Mesenchymal stem cell (in vitro differentiated cells and primary cell): ENCODE measurements at regions not wholly inside any gene's neighbourhood (a gene's known extent, or its start where the extent isn't known, plus 50 kb on each side); places are given as distances from the start of the nearest gene placed in this dataset.

Source experiments
- DNase-seq: peaks from one replicate; pipeline ENCODE4 v3.0.0-alpha.2; 2013
- H2AFZ ChIP-seq: one replicate; pipeline ENCODE4 v1.6.1; 2013; ENCODE audit warnings: low read depth, mild to moderate bottlenecking, control low read depth, inconsistent platforms, low read length, moderate library complexity
- H2AK5ac ChIP-seq: 2 replicates; pipeline ENCODE4 v1.6.1; 2013; ENCODE audit warnings: low read length, moderate library complexity, mild to moderate bottlenecking, inconsistent platforms; ENCODE audit not compliant: severe bottlenecking
- H2BK120ac ChIP-seq: one replicate; pipeline ENCODE4 v1.6.1; 2013; ENCODE audit warnings: low read depth, mild to moderate bottlenecking, inconsistent platforms, low read length, moderate library complexity
- H2BK12ac ChIP-seq, 2 experiments: one replicate each; pipeline ENCODE4 v1.6.1; 2013; ENCODE audit warnings: inconsistent platforms in 2 of 2, low read length in 2 of 2, mild to moderate bottlenecking in 2 of 2, moderate library complexity in 2 of 2, control low read depth in 1 of 2
- H2BK15ac ChIP-seq: one replicate; pipeline ENCODE4 v1.6.1; 2013; ENCODE audit warnings: mild to moderate bottlenecking, low read depth, inconsistent platforms; ENCODE audit not compliant: poor library complexity, severe bottlenecking
- H2BK5ac ChIP-seq: 2 replicates; pipeline ENCODE4 v1.6.1; 2013; ENCODE audit warnings: low read depth, mild to moderate bottlenecking, low read length, control low read depth, inconsistent platforms; ENCODE audit not compliant: poor library complexity, severe bottlenecking
- H3K14ac ChIP-seq, 2 experiments: one replicate each; pipeline ENCODE4 v1.6.1; 2013; ENCODE audit warnings: inconsistent platforms in 2 of 2, low read length in 2 of 2, control low read depth in 1 of 2, mild to moderate bottlenecking in 1 of 2, moderate library complexity in 1 of 2
- H3K18ac ChIP-seq, 2 experiments: one replicate each; pipeline ENCODE4 v1.6.1; 2013; ENCODE audit warnings: inconsistent platforms in 2 of 2, low read length in 2 of 2, control low read depth in 1 of 2, low read depth in 1 of 2, mild to moderate bottlenecking in 1 of 2
- H3K23ac ChIP-seq, 2 experiments: one replicate each; pipeline ENCODE4 v1.6.1; 2013; ENCODE audit warnings: inconsistent platforms in 2 of 2, low read length in 2 of 2, mild to moderate bottlenecking in 2 of 2, moderate library complexity in 2 of 2, control low read depth in 1 of 2
- H3K27ac ChIP-seq: 2 replicates; pipeline ENCODE4 v1.5.1; 2013; ENCODE audit warnings: mild to moderate bottlenecking, moderate library complexity, low read length, control low read depth, inconsistent platforms; ENCODE audit not compliant: poor library complexity, severe bottlenecking
- H3K27me3 ChIP-seq, 2 experiments: 2 replicates each; pipeline versions ENCODE4 v1.6.1 to v1.7.0; 2013; ENCODE audit warnings: low read length in 2 of 2, mild to moderate bottlenecking in 2 of 2, moderate library complexity in 2 of 2, control low read depth in 1 of 2, inconsistent platforms in 1 of 2; ENCODE audit not compliant: control insufficient read depth in 1 of 2, insufficient read depth in 1 of 2
- H3K36me3 ChIP-seq, 2 experiments: 2 replicates each; pipeline versions ENCODE4 v1.6.1 to v1.7.0; 2013; ENCODE audit warnings: low read length in 2 of 2, control low read depth in 1 of 2, inconsistent platforms in 1 of 2, low read depth in 1 of 2, mild to moderate bottlenecking in 1 of 2; ENCODE audit not compliant: insufficient read depth in 2 of 2, control insufficient read depth in 1 of 2
- H3K4ac ChIP-seq, 2 experiments: one replicate each; pipeline ENCODE4 v1.6.1; 2013; ENCODE audit warnings: inconsistent platforms in 2 of 2, low read length in 2 of 2, mild to moderate bottlenecking in 2 of 2, moderate library complexity in 2 of 2, control low read depth in 1 of 2, low read depth in 1 of 2
- H3K4me1 ChIP-seq: 2 replicates; pipeline ENCODE4 v1.6.1; 2013; ENCODE audit warnings: low read depth, low read length, control low read depth; ENCODE audit not compliant: control insufficient read depth, insufficient read depth
- H3K4me2 ChIP-seq: 2 replicates; pipeline ENCODE4 v1.6.1; 2013; ENCODE audit warnings: low read length, mild to moderate bottlenecking, inconsistent platforms; ENCODE audit not compliant: poor library complexity, severe bottlenecking
- H3K4me3 ChIP-seq, 2 experiments: 2 replicates each; pipeline versions ENCODE4 v1.5.1 to v1.7.0; 2013; ENCODE audit warnings: low read length in 2 of 2, mild to moderate bottlenecking in 2 of 2, control low read depth in 1 of 2, low read depth in 1 of 2; ENCODE audit not compliant: insufficient read depth in 1 of 2
- H3K79me1 ChIP-seq: replicated peaks from 2 replicates; pipeline ENCODE4 v1.6.1; 2013; ENCODE audit warnings: mild to moderate bottlenecking, control low read depth, low read length, inconsistent platforms; ENCODE audit not compliant: poor library complexity, severe bottlenecking
- H3K9ac ChIP-seq: 2 replicates; pipeline ENCODE4 v1.7.0; 2013; ENCODE audit warnings: mild to moderate bottlenecking, low read length, moderate library complexity
- H3K9me3 ChIP-seq: 2 replicates; pipeline ENCODE4 v1.7.0; 2013; ENCODE audit warnings: mild to moderate bottlenecking, low read length; ENCODE audit not compliant: control insufficient read depth
- H4K8ac ChIP-seq: one replicate; pipeline ENCODE4 v1.6.1; 2013; ENCODE audit warnings: inconsistent platforms, mild to moderate bottlenecking, low read length, moderate library complexity
- H4K91ac ChIP-seq: one replicate; pipeline ENCODE4 v1.6.1; 2013; ENCODE audit warnings: mild to moderate bottlenecking, low read length, inconsistent platforms
- WGBS: methylation state at CpG from one replicate; pipeline ENCODE4 v1.1.7; 2013; ENCODE audit warnings: mixed read lengths; 5-methylcytosine and 5-hydroxymethylcytosine counted together

DNA sequence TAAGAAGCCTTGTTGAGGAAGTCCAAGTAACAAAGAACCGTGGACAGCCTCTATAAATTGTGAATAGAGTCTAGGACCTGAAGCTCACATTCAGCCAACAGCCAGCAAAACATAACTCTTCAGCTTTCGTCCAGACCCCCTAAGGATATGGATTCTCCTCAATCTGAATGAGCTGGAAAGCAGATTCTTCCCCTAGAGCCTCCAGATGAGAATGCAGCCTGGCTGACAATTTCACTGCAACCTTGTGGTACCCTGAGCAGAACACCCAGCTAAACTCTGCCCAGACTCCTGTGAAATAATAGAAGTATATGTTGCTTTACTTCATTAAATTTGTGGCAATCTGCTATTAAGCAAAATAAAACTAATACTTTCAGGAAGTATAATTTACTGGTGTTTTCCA is 483.5 kb upstream of the SLC8A1 start:
- Histone ChIP-seq H4K91ac (no peak overlapping the region), H2AK5ac (no peak overlapping the region), H3K27ac (no peak overlapping the region), H2BK15ac (no peak overlapping the region), H3K14ac (no peak overlapping the region), H3K27me3 (no peaks in the 10 kb centered on the region), H3K9me3 (peaks cover 17% of the 10 kb centered on the region), H3K4ac (no peak overlapping the region), H3K4me3 (no peak overlapping the region), H3K9ac (no peak overlapping the region), H2AFZ (no peak overlapping the region), H3K23ac (no peak overlapping the region), H3K18ac (no peak overlapping the region), H3K79me1 (no peaks in the 10 kb centered on the region), H3K4me1 (no peaks in the 10 kb centered on the region), H2BK12ac (no peak overlapping the region), H3K36me3 (no peaks in the 10 kb centered on the region), H2BK5ac (no peak overlapping the region), H3K4me2 (no peak overlapping the region), H4K8ac (no peak overlapping the region), H2BK120ac (no peak overlapping the region)
- DNase-seq: no peak
- WGBS: 28% methylated on average over 2 of the region's 2 CpGs

DNA sequence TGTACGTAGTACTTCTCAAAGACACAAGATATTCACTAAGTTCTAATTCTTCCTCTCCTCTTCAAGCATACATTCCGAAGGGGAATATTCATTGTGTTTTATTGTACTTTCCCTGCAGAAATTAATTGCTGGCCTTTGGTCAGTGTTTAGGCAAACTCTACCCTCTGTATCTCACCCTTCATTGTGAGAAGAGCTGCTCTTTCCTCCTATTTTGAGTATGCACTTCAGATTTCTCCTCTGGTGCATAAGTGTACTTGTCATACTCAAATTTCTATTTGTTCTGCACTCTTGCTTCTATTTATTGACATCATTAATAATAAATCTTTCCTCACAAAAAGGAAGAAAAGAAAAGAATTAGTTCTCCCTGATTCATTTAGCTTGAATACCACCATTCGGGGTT is 485.4 kb upstream of the SLC8A1 start:
- Histone ChIP-seq H2AK5ac (no peak overlapping the region), H3K23ac (no peak overlapping the region), H3K18ac (no peak overlapping the region), H3K36me3 (no peaks in the 10 kb centered on the region), H3K14ac (no peak overlapping the region), H3K4ac (no peak overlapping the region), H3K9ac (no peak overlapping the region), H4K91ac (no peak overlapping the region), H2BK5ac (no peak overlapping the region), H2BK15ac (no peak overlapping the region), H4K8ac (no peak overlapping the region), H3K27ac (no peak overlapping the region), H3K9me3 (peaks cover 25% of the 10 kb centered on the region), H3K27me3 (no peaks in the 10 kb centered on the region), H2BK12ac (no peak overlapping the region), H2BK120ac (no peak overlapping the region), H3K4me3 (no peak overlapping the region), H3K4me1 (no peaks in the 10 kb centered on the region), H2AFZ (no peak overlapping the region), H3K4me2 (no peak overlapping the region), H3K79me1 (no peaks in the 10 kb centered on the region)
- WGBS: 75% methylated on average over 2 of the region's 3 CpGs
- DNase-seq: no peak

DNA sequence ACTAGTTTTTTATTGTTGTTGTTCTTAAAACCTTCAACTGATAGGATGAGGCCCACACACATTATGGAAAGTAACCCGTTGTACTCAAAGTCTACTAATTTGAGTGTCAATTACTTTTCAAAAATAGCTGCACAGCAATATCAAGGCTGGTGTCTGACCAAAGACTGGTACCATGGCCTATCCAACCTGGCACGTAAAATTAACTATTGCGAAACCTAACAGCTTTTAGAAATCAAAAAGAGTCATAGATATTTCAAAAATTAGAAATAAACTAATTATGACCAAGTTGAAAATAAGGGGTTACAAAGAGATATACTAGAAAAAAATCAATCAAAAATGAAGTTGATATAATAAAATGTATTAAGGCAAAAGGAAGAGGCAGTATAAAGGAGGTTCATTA is 501.5 kb upstream of the SLC8A1 start:
- Histone ChIP-seq H3K79me1 (no peaks in the 10 kb centered on the region), H3K4me3 (no peak overlapping the region), H4K8ac (no peak overlapping the region), H3K36me3 (no peaks in the 10 kb centered on the region), H2BK12ac (no peak overlapping the region), H3K4me1 (no peaks in the 10 kb centered on the region), H2BK5ac (no peak overlapping the region), H3K27me3 (no peaks in the 10 kb centered on the region), H2BK120ac (no peak overlapping the region), H4K91ac (no peak overlapping the region), H3K4ac (no peak overlapping the region), H3K18ac (no peak overlapping the region), H3K14ac (no peak overlapping the region), H3K27ac (no peak overlapping the region), H3K9me3 (peaks cover 3% of the 10 kb centered on the region), H3K9ac (no peak overlapping the region), H2AK5ac (no peak overlapping the region), H3K23ac (no peak overlapping the region), H2BK15ac (no peak overlapping the region), H3K4me2 (no peak overlapping the region), H2AFZ (no peak overlapping the region)
- DNase-seq: no peak
- 80% methylated on average over 1 of the region's 3 CpGs for WGBS

DNA sequence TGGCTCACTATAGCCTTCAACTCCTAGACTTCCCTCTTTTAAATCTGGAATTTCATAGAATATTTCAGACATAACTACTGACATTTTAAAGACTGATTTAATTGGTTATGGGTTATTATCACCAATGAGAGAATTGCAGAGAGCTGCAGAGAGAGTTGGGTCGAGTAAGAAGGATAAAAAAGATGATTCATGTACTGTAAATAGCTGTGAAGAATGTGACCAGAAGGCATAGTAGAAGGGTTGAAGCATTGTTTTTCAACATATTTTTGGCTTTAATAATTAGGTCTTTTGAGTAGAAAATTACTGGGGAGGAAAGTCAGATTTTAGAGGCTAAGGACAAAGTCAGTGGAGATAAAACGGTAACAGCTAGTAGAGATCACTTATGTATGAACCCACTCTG is 503.2 kb upstream of the SLC8A1 start:
- Histone ChIP-seq H3K14ac (no peak overlapping the region), H4K8ac (no peak overlapping the region), H3K4me3 (no peak overlapping the region), H3K9me3 (peaks cover 3% of the 10 kb centered on the region), H2BK5ac (no peak overlapping the region), H3K36me3 (no peaks in the 10 kb centered on the region), H2AFZ (no peak overlapping the region), H3K4me1 (no peaks in the 10 kb centered on the region), H2BK15ac (no peak overlapping the region), H4K91ac (no peak overlapping the region), H3K4ac (no peak overlapping the region), H2AK5ac (no peak overlapping the region), H2BK12ac (no peak overlapping the region), H3K79me1 (no peaks in the 10 kb centered on the region), H3K4me2 (no peak overlapping the region), H3K27me3 (no peaks in the 10 kb centered on the region), H3K27ac (no peak overlapping the region), H3K18ac (no peak overlapping the region), H2BK120ac (no peak overlapping the region), H3K23ac (no peak overlapping the region), H3K9ac (no peak overlapping the region)
- no peak for DNase-seq
- 79% methylated on average over 2 of the region's 2 CpGs for whole genome bisulfite sequencing
